ENCODE measurements at regions not wholly inside any gene's neighbourhood (a gene's known extent, or its start where the extent isn't known, plus 50 kb on each side); places are given as distances from the start of the nearest gene placed in this dataset.

GRCh38 chr18:41449612-41450011 is 505.4 kb upstream of the PIK3C3 start:
- DNase-seq, result no peak

- DNase-seq, result no peak
These were observed 510.1 kb upstream of the PIK3C3 start for GRCh38 chr18:41444943-41445342.

- no peak for DNase-seq
These were observed 518.3 kb upstream of the PIK3C3 start for GRCh38 chr18:41436772-41437171.

- DNase-seq, result no peak
These were observed 536.4 kb upstream of the PIK3C3 start for GRCh38 chr18:41418598-41418997.

GRCh38 chr18:41416044-41416443 is 539.0 kb upstream of the PIK3C3 start:
- no peak for DNase-seq

GRCh38 chr18:41410006-41410405 is 545.0 kb upstream of the PIK3C3 start:
- no peak for DNase-seq

GRCh38 chr18:41406834-41407233 is 548.2 kb upstream of the PIK3C3 start:
- no peak for DNase-seq

GRCh38 chr18:41396861-41397260 is 558.2 kb upstream of the PIK3C3 start:
- DNase-seq, result no peak

GRCh38 chr18:41396211-41396610 is 558.8 kb upstream of the PIK3C3 start:
- no peak for DNase-seq

GRCh38 chr18:41395695-41396094 is 559.3 kb upstream of the PIK3C3 start:
- DNase-seq, result no peak

GRCh38 chr18:41391616-41392595 is 563.1 kb upstream of the PIK3C3 start:
- peak in 1 of 2 donors; percentile 3 for DNase-seq

- DNase-seq, result no peak
These were observed 564.7 kb upstream of the PIK3C3 start for GRCh38 chr18:41390309-41390708.

- no peak for DNase-seq
These were observed 576.4 kb upstream of the PIK3C3 start for GRCh38 chr18:41378598-41378997.

- no peak for DNase-seq
These were observed 581.4 kb upstream of the PIK3C3 start for GRCh38 chr18:41373612-41374011.

GRCh38 chr18:41372046-41372665 is 582.9 kb upstream of the PIK3C3 start:
- DNase-seq, result no peak

GRCh38 chr18:41371156-41372045 is 583.6 kb upstream of the PIK3C3 start:
- DNase-seq, result no peak

- no peak for DNase-seq
These were observed 584.3 kb upstream of the PIK3C3 start for GRCh38 chr18:41370740-41371139.

- DNase-seq, result no peak
These were observed 597.3 kb upstream of the PIK3C3 start for GRCh38 chr18:41357708-41358107.

- DNase-seq, result no peak
These were observed 601.1 kb upstream of the PIK3C3 start for GRCh38 chr18:41353777-41354528.

- DNase-seq, result no peak
These were observed 603.6 kb upstream of the PIK3C3 start for GRCh38 chr18:41351430-41351829.

- no peak for DNase-seq
These were observed 608.0 kb upstream of the PIK3C3 start for GRCh38 chr18:41347057-41347456.

- no peak for DNase-seq
These were observed 611.2 kb upstream of the PIK3C3 start for GRCh38 chr18:41343808-41344207.

Measured in inflammatory macrophage treated with lipopolysaccharide for 1 hour (primary cell).